ENCODE measurements at regions not wholly inside any gene's neighbourhood (a gene's known extent, or its start where the extent isn't known, plus 50 kb on each side); places are given as distances from the start of the nearest gene placed in this dataset.

DNA sequence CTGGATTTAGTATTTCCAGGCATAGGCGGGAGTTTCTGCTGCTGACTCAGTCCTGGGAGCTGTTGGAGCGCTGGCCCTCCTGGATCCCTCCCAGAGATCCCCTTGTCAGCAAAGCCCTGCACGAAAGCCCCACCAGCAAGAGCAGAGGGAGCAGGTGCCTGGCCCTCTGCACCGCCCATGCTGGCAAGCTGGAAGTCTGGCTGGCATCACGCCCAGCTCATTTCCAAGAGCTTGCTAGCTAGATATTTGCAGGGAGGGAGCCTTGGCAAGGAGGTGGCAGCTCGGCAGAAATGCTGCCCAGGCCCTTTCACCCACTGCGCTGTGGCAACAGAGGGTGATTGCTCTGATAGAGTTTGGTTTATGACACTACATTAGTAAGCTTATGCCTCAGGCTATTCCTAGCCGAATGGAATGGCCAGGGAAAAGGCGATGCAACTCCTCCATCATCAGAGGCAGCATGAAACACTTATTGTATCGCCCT lies 193.9 kb downstream of the EMP1 start:
- no peak for TF ChIP-seq SIN3A (IDR thresholded peaks at IDR 0.05; ENCODE audit: borderline replicate concordance, low read depth, low read length)
- TF ChIP-seq, protein P1, sequence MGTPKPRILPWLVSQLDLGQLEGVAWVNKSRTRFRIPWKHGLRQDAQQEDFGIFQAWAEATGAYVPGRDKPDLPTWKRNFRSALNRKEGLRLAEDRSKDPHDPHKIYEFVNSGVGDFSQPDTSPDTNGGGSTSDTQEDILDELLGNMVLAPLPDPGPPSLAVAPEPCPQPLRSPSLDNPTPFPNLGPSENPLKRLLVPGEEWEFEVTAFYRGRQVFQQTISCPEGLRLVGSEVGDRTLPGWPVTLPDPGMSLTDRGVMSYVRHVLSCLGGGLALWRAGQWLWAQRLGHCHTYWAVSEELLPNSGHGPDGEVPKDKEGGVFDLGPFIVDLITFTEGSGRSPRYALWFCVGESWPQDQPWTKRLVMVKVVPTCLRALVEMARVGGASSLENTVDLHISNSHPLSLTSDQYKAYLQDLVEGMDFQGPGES (IDR thresholded peaks at IDR 0.05; ENCODE audit: low read depth, low read length): no peak
- no peak for TF ChIP-seq FOSL2 (IDR thresholded peaks at IDR 0.05; ENCODE audit: borderline replicate concordance, low read depth)
- TF ChIP-seq RAD21 (IDR thresholded peaks at IDR 0.05; ENCODE audit: low read length): no peak
- no peak for TF ChIP-seq POLR2AphosphoS5 (IDR thresholded peaks at IDR 0.05; ENCODE audit: low read depth, low read length)
- TF ChIP-seq, protein P2, sequence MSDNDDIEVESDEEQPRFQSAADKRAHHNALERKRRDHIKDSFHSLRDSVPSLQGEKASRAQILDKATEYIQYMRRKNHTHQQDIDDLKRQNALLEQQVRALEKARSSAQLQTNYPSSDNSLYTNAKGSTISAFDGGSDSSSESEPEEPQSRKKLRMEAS (IDR thresholded peaks at IDR 0.05; ENCODE audit: low read depth): no peak
- TF ChIP-seq, protein P3, sequence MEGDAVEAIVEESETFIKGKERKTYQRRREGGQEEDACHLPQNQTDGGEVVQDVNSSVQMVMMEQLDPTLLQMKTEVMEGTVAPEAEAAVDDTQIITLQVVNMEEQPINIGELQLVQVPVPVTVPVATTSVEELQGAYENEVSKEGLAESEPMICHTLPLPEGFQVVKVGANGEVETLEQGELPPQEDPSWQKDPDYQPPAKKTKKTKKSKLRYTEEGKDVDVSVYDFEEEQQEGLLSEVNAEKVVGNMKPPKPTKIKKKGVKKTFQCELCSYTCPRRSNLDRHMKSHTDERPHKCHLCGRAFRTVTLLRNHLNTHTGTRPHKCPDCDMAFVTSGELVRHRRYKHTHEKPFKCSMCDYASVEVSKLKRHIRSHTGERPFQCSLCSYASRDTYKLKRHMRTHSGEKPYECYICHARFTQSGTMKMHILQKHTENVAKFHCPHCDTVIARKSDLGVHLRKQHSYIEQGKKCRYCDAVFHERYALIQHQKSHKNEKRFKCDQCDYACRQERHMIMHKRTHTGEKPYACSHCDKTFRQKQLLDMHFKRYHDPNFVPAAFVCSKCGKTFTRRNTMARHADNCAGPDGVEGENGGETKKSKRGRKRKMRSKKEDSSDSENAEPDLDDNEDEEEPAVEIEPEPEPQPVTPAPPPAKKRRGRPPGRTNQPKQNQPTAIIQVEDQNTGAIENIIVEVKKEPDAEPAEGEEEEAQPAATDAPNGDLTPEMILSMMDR (IDR thresholded peaks at IDR 0.05): no peak
- no peak for TF ChIP-seq TCF12 (IDR thresholded peaks at IDR 0.05)
- peak; percentile 34; the same call in 1 of the 2 replicates for TF ChIP-seq NFIC (IDR thresholded peaks at IDR 0.05; ENCODE audit: borderline replicate concordance)

Data from SK-N-SH (cell line).